GM06990 (cell line): ENCODE measurements at regions not wholly inside any gene's neighbourhood (a gene's known extent, or its start where the extent isn't known, plus 50 kb on each side); places are given as distances from the start of the nearest gene placed in this dataset.
A peak's percentile ranks its signal among the peaks of the same experiment; 100 is the strongest.

Experiments
- DNase-seq: peaks from one replicate; pipeline ENCODE4 v3.0.0-alpha.2; 2011; ENCODE audit not compliant: insufficient read length; ENCODE audit errors: extremely low read depth
- H3K27me3 ChIP-seq: replicated peaks from 2 replicates; pipeline ENCODE4 v1.6.0; 2011; ENCODE audit warnings: low read length; ENCODE audit not compliant: control insufficient read depth, insufficient read depth
- H3K36me3 ChIP-seq: 2 replicates; pipeline ENCODE4 v1.5.1; 2011; ENCODE audit warnings: low read length; ENCODE audit not compliant: control insufficient read depth, insufficient read depth
- H3K4me3 ChIP-seq: replicated peaks from 2 replicates; pipeline ENCODE4 v1.5.1; 2011; ENCODE audit warnings: low read depth, mild to moderate bottlenecking, control low read depth, low read length
- CTCF ChIP-seq: IDR thresholded peaks from 2 replicates; pipeline ENCODE4 v1.5.1; 2011; ENCODE audit warnings: low read length, control low read depth, mild to moderate bottlenecking, inconsistent platforms; ENCODE audit not compliant: insufficient read depth, poor library complexity, severe bottlenecking

- no peak for TF ChIP-seq CTCF
- no peak overlapping the region for H3K4me3 ChIP-seq
- H3K36me3 ChIP-seq: no peaks in the 10 kb centered on the region
- DNase-seq: peak; percentile 25
- peaks cover under 1% of the 10 kb centered on the region for H3K27me3 ChIP-seq
Observed at GRCh38 chr15:69881302-69881670, 216.4 kb downstream of the TLE3 start.

- Histone ChIP-seq H3K36me3 (no peaks in the 10 kb centered on the region), H3K4me3 (no peak overlapping the region), H3K27me3 (peaks cover 3% of the 10 kb centered on the region)
- DNase-seq: peak; percentile 58
- no peak for TF ChIP-seq CTCF
Observed at GRCh38 chr15:69881766-69882165, 216.0 kb downstream of the TLE3 start.

- Histone ChIP-seq H3K36me3 (no peaks in the 10 kb centered on the region), H3K4me3 (no peak overlapping the region), H3K27me3 (peaks cover 3% of the 10 kb centered on the region)
- DNase-seq: no peak
- TF ChIP-seq CTCF: no peak
Observed at GRCh38 chr15:69883306-69883705, 214.4 kb downstream of the TLE3 start.

GRCh38 chr15:69885173-69885955 is 212.4 kb downstream of the TLE3 start:
- H3K27me3 ChIP-seq: peaks cover 3% of the 10 kb centered on the region
- TF ChIP-seq CTCF: no peak
- no peak for DNase-seq

GRCh38 chr15:69887009-69887408 is 210.7 kb downstream of the TLE3 start:
- H3K27me3 ChIP-seq: peaks cover 3% of the 10 kb centered on the region
- TF ChIP-seq CTCF: no peak
- no peak for DNase-seq
- no peaks in the 10 kb centered on the region for H3K36me3 ChIP-seq
- no peak overlapping the region for H3K4me3 ChIP-seq

More at GRCh38 chr15:69885173-69885955, 212.4 kb downstream of the TLE3 start:
- H3K4me3 ChIP-seq: no peak overlapping the region
- no peaks in the 10 kb centered on the region for H3K36me3 ChIP-seq
